ENCODE measurements at regions not wholly inside any gene's neighbourhood (a gene's known extent, or its start where the extent isn't known, plus 50 kb on each side); places are given as distances from the start of the nearest gene placed in this dataset.
"Not testable (repeated sequence)": the region's sequence is repeated elsewhere in the genome, so short reads cannot be mapped to it uniquely, and the experiment has no call there.

- no peak for DNase-seq
- H3K36me3 Mint-ChIP-seq (ENCODE audit: low read depth), result no peaks in the 10 kb centered on the region
- H3K27me3 Mint-ChIP-seq, result no peaks in the 10 kb centered on the region
- H3K27ac Mint-ChIP-seq, result no peak overlapping the region
- H3K4me3 Mint-ChIP-seq, result no peak overlapping the region
- H3K4me1 Mint-ChIP-seq, result no peaks in the 10 kb centered on the region
- CTCF ChIA-PET, result no interaction called here
- POLR2A ChIA-PET, result no interaction called here
- H3K9me3 Mint-ChIP-seq, result peaks cover 11% of the 10 kb centered on the region
Observed at GRCh38 chr14:45787167-45787566, 534.2 kb upstream of the MIS18BP1 start.

GRCh38 chr14:45786266-45786665, 533.3 kb upstream of the MIS18BP1 start:
- no peaks in the 10 kb centered on the region for H3K4me1 Mint-ChIP-seq
- no peak overlapping the region for H3K4me3 Mint-ChIP-seq
- CTCF ChIA-PET, result no interaction called here
- no peak overlapping the region for H3K27ac Mint-ChIP-seq
- no peaks in the 10 kb centered on the region for H3K36me3 Mint-ChIP-seq (ENCODE audit: low read depth)
- peaks cover 16% of the 10 kb centered on the region for H3K9me3 Mint-ChIP-seq
- H3K27me3 Mint-ChIP-seq, result no peaks in the 10 kb centered on the region
- no peak for DNase-seq
- POLR2A ChIA-PET, result no interaction called here

- Mint-ChIP-seq H3K27ac (no peak overlapping the region), H3K4me3 (no peak overlapping the region), H3K27me3 (no peaks in the 10 kb centered on the region), H3K4me1 (no peaks in the 10 kb centered on the region), H3K36me3 (ENCODE audit: low read depth) (no peaks in the 10 kb centered on the region), H3K9me3 (peaks cover 24% of the 10 kb centered on the region)
- ChIA-PET CTCF (no interaction called here), POLR2A (no interaction called here)
- no peak for DNase-seq
Observed at GRCh38 chr14:45785240-45785639, 532.2 kb upstream of the MIS18BP1 start.

- Mint-ChIP-seq H3K4me3 (no peak overlapping the region), H3K4me1 (no peaks in the 10 kb centered on the region), H3K36me3 (ENCODE audit: low read depth) (no peaks in the 10 kb centered on the region), H3K9me3 (peaks cover 12% of the 10 kb centered on the region), H3K27me3 (no peaks in the 10 kb centered on the region), H3K27ac (no peak overlapping the region)
- no peak for DNase-seq
- ChIA-PET CTCF (no interaction called here), POLR2A (no interaction called here)
Observed at GRCh38 chr14:45766247-45766646, 513.2 kb upstream of the MIS18BP1 start.

- Mint-ChIP-seq H3K36me3 (ENCODE audit: low read depth) (no peaks in the 10 kb centered on the region), H3K4me1 (no peaks in the 10 kb centered on the region), H3K4me3 (no peak overlapping the region), H3K27me3 (no peaks in the 10 kb centered on the region), H3K9me3 (peaks cover 21% of the 10 kb centered on the region), H3K27ac (no peak overlapping the region)
- ChIA-PET CTCF (no interaction called here), POLR2A (no interaction called here)
- DNase-seq, result no peak
Observed at GRCh38 chr14:45757655-45758054, 504.7 kb upstream of the MIS18BP1 start.

GRCh38 chr14:45756412-45756811, 503.4 kb upstream of the MIS18BP1 start:
- H3K4me3 Mint-ChIP-seq; H3K4me1 Mint-ChIP-seq; H3K27me3 Mint-ChIP-seq; H3K27ac Mint-ChIP-seq; CTCF ChIA-PET; DNase-seq; H3K36me3 Mint-ChIP-seq (ENCODE audit: low read depth); POLR2A ChIA-PET: not testable (repeated sequence)
- peaks cover 26% of the 10 kb centered on the region for H3K9me3 Mint-ChIP-seq

- Mint-ChIP-seq H3K9me3 (peaks cover 4% of the 10 kb centered on the region), H3K36me3 (ENCODE audit: low read depth) (no peaks in the 10 kb centered on the region), H3K4me3 (no peak overlapping the region)
Observed at GRCh38 chr14:45743884-45744283, 490.9 kb upstream of the MIS18BP1 start.

GRCh38 chr14:45742187-45742586, 489.2 kb upstream of the MIS18BP1 start:
- H3K27ac Mint-ChIP-seq, result no peak overlapping the region
- no peak for DNase-seq
- peaks cover 4% of the 10 kb centered on the region for H3K9me3 Mint-ChIP-seq
- no peaks in the 10 kb centered on the region for H3K27me3 Mint-ChIP-seq
- POLR2A ChIA-PET, result no interaction called here
- no peaks in the 10 kb centered on the region for H3K36me3 Mint-ChIP-seq (ENCODE audit: low read depth)
- no peak overlapping the region for H3K4me3 Mint-ChIP-seq
- H3K4me1 Mint-ChIP-seq, result no peaks in the 10 kb centered on the region
- CTCF ChIA-PET, result no interaction called here

More at GRCh38 chr14:45743884-45744283, 490.9 kb upstream of the MIS18BP1 start:
- ChIA-PET POLR2A (no interaction called here), CTCF (no interaction called here)
- no peaks in the 10 kb centered on the region for H3K27me3 Mint-ChIP-seq
- DNase-seq, result no peak
- no peak overlapping the region for H3K27ac Mint-ChIP-seq
- H3K4me1 Mint-ChIP-seq, result no peaks in the 10 kb centered on the region

- POLR2A ChIA-PET, result no interaction called here
- no peak overlapping the region for H3K4me3 Mint-ChIP-seq
- H3K36me3 Mint-ChIP-seq (ENCODE audit: low read depth), result no peaks in the 10 kb centered on the region
Observed at GRCh38 chr14:45728434-45729225, 475.6 kb upstream of the MIS18BP1 start.

GRCh38 chr14:45727133-45727532, 474.1 kb upstream of the MIS18BP1 start:
- ChIA-PET POLR2A (no interaction called here), CTCF (no interaction called here)
- Mint-ChIP-seq H3K9me3 (peaks cover 16% of the 10 kb centered on the region), H3K27ac (no peak overlapping the region), H3K36me3 (ENCODE audit: low read depth) (no peaks in the 10 kb centered on the region), H3K4me3 (no peak overlapping the region), H3K27me3 (no peaks in the 10 kb centered on the region), H3K4me1 (no peaks in the 10 kb centered on the region)
- no peak for DNase-seq

More at GRCh38 chr14:45728434-45729225, 475.6 kb upstream of the MIS18BP1 start:
- Mint-ChIP-seq H3K27ac (no peak overlapping the region), H3K9me3 (peaks cover 19% of the 10 kb centered on the region), H3K4me1 (no peaks in the 10 kb centered on the region), H3K27me3 (no peaks in the 10 kb centered on the region)
- DNase-seq, result no peak
- CTCF ChIA-PET, result no interaction called here

GRCh38 chr14:45721472-45721871, 468.5 kb upstream of the MIS18BP1 start:
- Mint-ChIP-seq H3K4me3 (no peak overlapping the region), H3K27me3 (no peaks in the 10 kb centered on the region), H3K36me3 (ENCODE audit: low read depth) (no peaks in the 10 kb centered on the region), H3K4me1 (no peaks in the 10 kb centered on the region), H3K27ac (no peak overlapping the region), H3K9me3 (peaks cover 25% of the 10 kb centered on the region)
- DNase-seq, result no peak
- ChIA-PET POLR2A (no interaction called here), CTCF (no interaction called here)

- no peaks in the 10 kb centered on the region for H3K4me1 Mint-ChIP-seq
- H3K9me3 Mint-ChIP-seq, result peaks cover 38% of the 10 kb centered on the region
- H3K36me3 Mint-ChIP-seq (ENCODE audit: low read depth), result no peaks in the 10 kb centered on the region
- H3K4me3 Mint-ChIP-seq, result no peak overlapping the region
- POLR2A ChIA-PET, result no interaction called here
- CTCF ChIA-PET, result no interaction called here
- H3K27me3 Mint-ChIP-seq, result no peaks in the 10 kb centered on the region
- no peak overlapping the region for H3K27ac Mint-ChIP-seq
- no peak for DNase-seq
Observed at GRCh38 chr14:45716572-45716971, 463.6 kb upstream of the MIS18BP1 start.

- no peaks in the 10 kb centered on the region for H3K36me3 Mint-ChIP-seq (ENCODE audit: low read depth)
- peaks cover 37% of the 10 kb centered on the region for H3K9me3 Mint-ChIP-seq
- ChIA-PET CTCF (no interaction called here), POLR2A (no interaction called here)
- no peak overlapping the region for H3K27ac Mint-ChIP-seq
- no peaks in the 10 kb centered on the region for H3K27me3 Mint-ChIP-seq
- H3K4me3 Mint-ChIP-seq, result no peak overlapping the region
- no peak for DNase-seq
- H3K4me1 Mint-ChIP-seq, result no peaks in the 10 kb centered on the region
Observed at GRCh38 chr14:45715946-45716345, 462.9 kb upstream of the MIS18BP1 start.

- ChIA-PET POLR2A (no interaction called here), CTCF (no interaction called here)
- Mint-ChIP-seq H3K4me3 (no peak overlapping the region), H3K27me3 (no peaks in the 10 kb centered on the region), H3K36me3 (ENCODE audit: low read depth) (no peaks in the 10 kb centered on the region), H3K4me1 (no peaks in the 10 kb centered on the region), H3K27ac (no peak overlapping the region), H3K9me3 (peaks cover 12% of the 10 kb centered on the region)
- DNase-seq, result no peak
Observed at GRCh38 chr14:45709541-45709940, 456.5 kb upstream of the MIS18BP1 start.

Data from activated CD4-positive, alpha-beta memory T cell treated with anti-CD3 and anti-CD28 coated beads, Interleukin-2, amount 10 ng/mL, durations not matched to agents 7 days and 5 days (primary cell).